H9 (cell line): ENCODE measurements at regions not wholly inside any gene's neighbourhood (a gene's known extent, or its start where the extent isn't known, plus 50 kb on each side); places are given as distances from the start of the nearest gene placed in this dataset.

Source experiments
- DNase-seq: peaks from one replicate; pipeline ENCODE4 v3.0.0-alpha.2; 2017
- H2AFZ ChIP-seq: one replicate; pipeline ENCODE4 v1.6.1; 2013; ENCODE audit warnings: mild to moderate bottlenecking, low read length, control low read depth, moderate library complexity
- H2AK5ac ChIP-seq: 2 replicates; pipeline ENCODE4 v1.6.1; 2013; ENCODE audit warnings: low read length, control low read depth, mixed read lengths; ENCODE audit not compliant: insufficient read length
- H2BK120ac ChIP-seq: one replicate; pipeline ENCODE4 v1.6.1; 2013; ENCODE audit warnings: low read depth, mild to moderate bottlenecking, low read length, control low read depth, inconsistent platforms; ENCODE audit not compliant: poor library complexity, severe bottlenecking
- H2BK12ac ChIP-seq: 2 replicates; pipeline ENCODE4 v1.6.1; 2013; ENCODE audit warnings: low read length, control low read depth, mixed read lengths, low read depth; ENCODE audit not compliant: insufficient read length
- H2BK15ac ChIP-seq: 2 replicates; pipeline ENCODE4 v1.6.1; 2013; ENCODE audit warnings: low read depth, low read length, control low read depth
- H2BK20ac ChIP-seq: one replicate; pipeline ENCODE4 v1.6.1; 2013; ENCODE audit warnings: low read depth, mild to moderate bottlenecking, low read length, control low read depth, inconsistent platforms; ENCODE audit not compliant: poor library complexity, severe bottlenecking
- H2BK5ac ChIP-seq: 2 replicates; pipeline ENCODE4 v1.6.1; 2013; ENCODE audit warnings: low read length, control low read depth, mixed read lengths; ENCODE audit not compliant: insufficient read length
- H3K14ac ChIP-seq: 2 replicates; pipeline ENCODE4 v1.6.1; 2013; ENCODE audit warnings: low read length, control low read depth; ENCODE audit not compliant: insufficient read depth
- H3K18ac ChIP-seq: 2 replicates; pipeline ENCODE4 v1.6.1; 2013; ENCODE audit warnings: low read depth, mild to moderate bottlenecking, mixed read lengths, low read length, control low read depth; ENCODE audit not compliant: insufficient read length
- H3K23ac ChIP-seq: 2 replicates; pipeline ENCODE4 v1.6.1; 2013; ENCODE audit warnings: low read length, control low read depth, mixed read lengths, low read depth; ENCODE audit not compliant: insufficient read length
- H3K23me2 ChIP-seq: 2 replicates; pipeline ENCODE4 v1.6.1; 2013; ENCODE audit warnings: low read depth, mild to moderate bottlenecking, mixed read lengths, low read length, control low read depth; ENCODE audit not compliant: insufficient read length, poor library complexity, severe bottlenecking
- H3K27ac ChIP-seq: 2 replicates; pipeline ENCODE4 v1.5.1; 2013; ENCODE audit warnings: low read length, control low read depth, mixed read lengths, low read depth; ENCODE audit not compliant: insufficient read length
- H3K27me3 ChIP-seq: 2 replicates; pipeline ENCODE4 v1.6.1; 2013; ENCODE audit warnings: low read length, control low read depth, inconsistent platforms; ENCODE audit not compliant: insufficient read depth
- H3K4ac ChIP-seq: 2 replicates; pipeline ENCODE4 v1.6.1; 2013; ENCODE audit warnings: low read depth, mild to moderate bottlenecking, control low read depth, inconsistent platforms, low read length, moderate library complexity
- H3K4me1 ChIP-seq: 2 replicates; pipeline ENCODE4 v1.6.1; 2013; ENCODE audit warnings: low read length, control low read depth, inconsistent platforms; ENCODE audit not compliant: insufficient read depth
- H3K4me2 ChIP-seq: 2 replicates; pipeline ENCODE4 v1.6.1; 2013; ENCODE audit warnings: low read length, control low read depth, mixed read lengths; ENCODE audit not compliant: insufficient read length, insufficient read depth
- H3K56ac ChIP-seq: 2 replicates; pipeline ENCODE4 v1.6.1; 2013; ENCODE audit warnings: low read depth, mild to moderate bottlenecking, mixed read lengths, low read length, control low read depth; ENCODE audit not compliant: insufficient read length
- H3K79me1 ChIP-seq: 2 replicates; pipeline ENCODE4 v1.6.1; 2013; ENCODE audit warnings: low read depth, mild to moderate bottlenecking, moderate library complexity, low read length, control low read depth, inconsistent platforms; ENCODE audit not compliant: insufficient read depth, poor library complexity, severe bottlenecking
- H3K79me2 ChIP-seq: 2 replicates; pipeline ENCODE4 v1.6.1; 2013; ENCODE audit warnings: low read length, control low read depth, inconsistent platforms; ENCODE audit not compliant: insufficient read depth
- H3K9ac ChIP-seq: 2 replicates; pipeline ENCODE4 v1.6.1; 2013; ENCODE audit warnings: low read length, control low read depth, mixed read lengths; ENCODE audit not compliant: insufficient read length; ENCODE audit errors: extremely low read depth
- H3K9me3 ChIP-seq: one replicate; pipeline ENCODE4 v1.6.1; 2013; ENCODE audit warnings: low read depth, low read length, inconsistent platforms; ENCODE audit not compliant: control insufficient read depth
- H3T11ph ChIP-seq: one replicate; pipeline ENCODE4 v1.6.1; 2013; ENCODE audit warnings: mild to moderate bottlenecking, low read length, control low read depth, inconsistent platforms
- H4K20me1 ChIP-seq: one replicate; pipeline ENCODE4 v1.6.1; 2013; ENCODE audit not compliant: control insufficient read depth, insufficient read length, insufficient read depth
- H4K5ac ChIP-seq: 2 replicates; pipeline ENCODE4 v1.6.1; 2013; ENCODE audit warnings: low read depth, mild to moderate bottlenecking, mixed read lengths, low read length, control low read depth; ENCODE audit not compliant: insufficient read length
- H4K8ac ChIP-seq: replicated peaks from 2 replicates; pipeline ENCODE4 v1.6.1; 2013; ENCODE audit warnings: low read length, control low read depth, mixed read lengths, low read depth; ENCODE audit not compliant: insufficient read length
- H4K91ac ChIP-seq: 2 replicates; pipeline ENCODE4 v1.6.1; 2013; ENCODE audit warnings: low read depth, mild to moderate bottlenecking, moderate library complexity, mixed read lengths, low read length, control low read depth; ENCODE audit not compliant: insufficient read length
- H3K27ac Mint-ChIP-seq, 3 experiments: 2 replicates in 2 of 3; 3 replicates in 1 of 3; pipeline ENCODE4 v1.8.0; 2020 to 2021; ENCODE audit warnings: mixed read lengths in 3 of 3, mild to moderate bottlenecking in 1 of 3, moderate library complexity in 1 of 3
- H3K27me3 Mint-ChIP-seq: 2 replicates; pipeline ENCODE4 v1.8.0; 2021; ENCODE audit warnings: low read depth, mild to moderate bottlenecking, moderate library complexity, mixed read lengths
- H3K36me3 Mint-ChIP-seq, 3 experiments: 2 replicates in 2 of 3; 3 replicates in 1 of 3; pipeline ENCODE4 v1.8.0; 2020 to 2021; ENCODE audit warnings: low read depth in 3 of 3, mixed read lengths in 3 of 3; ENCODE audit not compliant: insufficient read depth in 1 of 3
- H3K4me1 Mint-ChIP-seq, 2 experiments: 2 replicates each; pipeline ENCODE4 v1.8.0; 2020; ENCODE audit warnings: mixed read lengths in 2 of 2
- H3K4me3 Mint-ChIP-seq, 2 experiments: 2 replicates in 1 of 2; 3 replicates in 1 of 2; pipeline ENCODE4 v1.8.0; 2020 to 2021; ENCODE audit warnings: mild to moderate bottlenecking in 2 of 2, mixed read lengths in 2 of 2, moderate library complexity in 1 of 2
- H3K9me3 Mint-ChIP-seq, 2 experiments: 2 replicates in 1 of 2; 3 replicates in 1 of 2; pipeline ENCODE4 v1.8.0; 2020; ENCODE audit warnings: mild to moderate bottlenecking in 2 of 2, mixed read lengths in 2 of 2, moderate library complexity in 1 of 2
- WGBS: extraction: QIAGEN DNeasy Blood & Tissue Kit; methylation state at CpG from one replicate; pipeline ENCODE4 v1.1.7; 2013; ENCODE audit warnings: missing lambda C conversion rate, low lambda C conversion rate, mixed read lengths; ENCODE audit not compliant: insufficient read length; ENCODE audit errors: extremely low coverage; 5-methylcytosine and 5-hydroxymethylcytosine counted together
- TF ChIP-seq, protein P1 (sequence below): fragments of 200-600 bp; sonication (generic); conservative IDR thresholded peaks from 3 replicates; pipeline ENCODE4 v1.8.0; 2021; ENCODE audit warnings: antibody characterized with exemption, mild to moderate bottlenecking

DNA sequence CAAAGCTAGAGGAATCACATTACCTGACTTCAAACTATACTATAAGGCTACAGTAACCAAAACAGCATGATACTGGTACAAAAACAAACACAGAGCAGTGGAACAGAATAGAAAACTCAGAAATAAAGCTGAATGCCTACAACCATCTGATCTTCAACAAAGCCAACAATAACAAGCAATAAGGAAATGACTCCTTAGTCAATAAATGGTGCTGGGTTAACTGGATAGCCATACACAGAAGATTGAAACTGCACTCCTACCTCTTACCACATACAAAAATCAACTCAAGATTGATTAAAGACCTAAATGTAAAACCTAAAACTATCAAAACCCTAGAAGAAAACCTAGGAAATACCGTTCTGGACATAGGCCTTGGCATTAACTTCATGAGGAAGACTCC lies 182.6 kb upstream of the CNOT2 start:
- Histone ChIP-seq H3K56ac (no peak overlapping the region), H3K9ac (no peak overlapping the region), H3K4me2 (no peak overlapping the region), H3K79me2 (no peaks in the 10 kb centered on the region), H3K27me3 (no peaks in the 10 kb centered on the region), H3K4me1 (no peaks in the 10 kb centered on the region), H3K18ac (no peak overlapping the region), H2BK5ac (no peak overlapping the region), H2AK5ac (no peak overlapping the region), H2BK120ac (no peak overlapping the region), H4K20me1 (no peaks in the 10 kb centered on the region), H4K5ac (no peak overlapping the region), H3K79me1 (no peaks in the 10 kb centered on the region), H3K4ac (no peak overlapping the region), H2AFZ (no peak overlapping the region), H3K23ac (no peak overlapping the region), H2BK20ac (no peak overlapping the region), H4K8ac (no peak overlapping the region), H3K27ac (no peak overlapping the region), H4K91ac (no peak overlapping the region), H3T11ph (no peak overlapping the region), H3K14ac (no peak overlapping the region), H2BK15ac (no peak overlapping the region), H3K23me2 (no peaks in the 10 kb centered on the region), H3K9me3 (no peaks in the 10 kb centered on the region), H2BK12ac (no peak overlapping the region)
- H3K27me3 Mint-ChIP-seq: no peaks in the 10 kb centered on the region
- no peaks in the 10 kb centered on the region for H3K36me3 Mint-ChIP-seq
- H3K9me3 Mint-ChIP-seq: no peaks in the 10 kb centered on the region; a peak in 1 of 5 replicates
- no peak for DNase-seq
- TF ChIP-seq, protein P1, sequence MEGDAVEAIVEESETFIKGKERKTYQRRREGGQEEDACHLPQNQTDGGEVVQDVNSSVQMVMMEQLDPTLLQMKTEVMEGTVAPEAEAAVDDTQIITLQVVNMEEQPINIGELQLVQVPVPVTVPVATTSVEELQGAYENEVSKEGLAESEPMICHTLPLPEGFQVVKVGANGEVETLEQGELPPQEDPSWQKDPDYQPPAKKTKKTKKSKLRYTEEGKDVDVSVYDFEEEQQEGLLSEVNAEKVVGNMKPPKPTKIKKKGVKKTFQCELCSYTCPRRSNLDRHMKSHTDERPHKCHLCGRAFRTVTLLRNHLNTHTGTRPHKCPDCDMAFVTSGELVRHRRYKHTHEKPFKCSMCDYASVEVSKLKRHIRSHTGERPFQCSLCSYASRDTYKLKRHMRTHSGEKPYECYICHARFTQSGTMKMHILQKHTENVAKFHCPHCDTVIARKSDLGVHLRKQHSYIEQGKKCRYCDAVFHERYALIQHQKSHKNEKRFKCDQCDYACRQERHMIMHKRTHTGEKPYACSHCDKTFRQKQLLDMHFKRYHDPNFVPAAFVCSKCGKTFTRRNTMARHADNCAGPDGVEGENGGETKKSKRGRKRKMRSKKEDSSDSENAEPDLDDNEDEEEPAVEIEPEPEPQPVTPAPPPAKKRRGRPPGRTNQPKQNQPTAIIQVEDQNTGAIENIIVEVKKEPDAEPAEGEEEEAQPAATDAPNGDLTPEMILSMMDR: no peak
- no peak overlapping the region; a peak in 1 of 7 replicates for H3K27ac Mint-ChIP-seq
- H3K4me3 Mint-ChIP-seq: no peak overlapping the region
- WGBS: no CpG with 5 or more reads among the region's 1 CpG
- H3K4me1 Mint-ChIP-seq: no peaks in the 10 kb centered on the region
